ENCODE measurements at regions not wholly inside any gene's neighbourhood (a gene's known extent, or its start where the extent isn't known, plus 50 kb on each side); places are given as distances from the start of the nearest gene placed in this dataset.

DNA sequence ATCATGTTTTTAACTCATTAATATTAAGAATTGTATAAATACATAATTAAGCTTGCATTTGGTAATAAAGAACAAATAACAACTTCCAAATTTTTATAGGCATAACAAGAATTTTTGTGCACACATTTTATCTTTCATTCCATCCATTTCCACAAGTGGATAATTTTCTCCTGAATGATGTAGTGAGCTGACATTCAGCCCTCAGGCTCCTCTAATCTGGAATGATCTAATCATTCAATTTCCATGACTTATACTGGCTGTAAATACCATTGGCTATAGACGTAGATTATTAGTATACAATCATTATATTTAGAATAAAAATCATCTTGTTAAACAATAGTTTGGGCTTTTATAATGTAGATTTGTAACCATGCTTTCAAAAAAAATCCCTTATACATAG is 287.2 kb upstream of the GHITM start:
- TF ChIP-seq CTCF (IDR thresholded peaks at IDR 0.05), result no peak
- TF ChIP-seq POLR2A (IDR thresholded peaks at IDR 0.05), result no peak
